Naive B cell (primary cell): ENCODE measurements at regions not wholly inside any gene's neighbourhood (a gene's known extent, or its start where the extent isn't known, plus 50 kb on each side); places are given as distances from the start of the nearest gene placed in this dataset.
"Not testable (repeated sequence)": the region's sequence is repeated elsewhere in the genome, so short reads cannot be mapped to it uniquely, and the experiment has no call there.

Experiments
- ATAC-seq, 2 donors: fragments of 150-1000 bp; cut with Tn5 transposase; 2 replicates each; pipeline ENCODE4 v1.10.0; 2021; ENCODE audit warnings: low read depth in 2 of 2, mild to moderate bottlenecking in 2 of 2, moderate library complexity in 2 of 2
- DNase-seq: peaks from one replicate; pipeline ENCODE4 v3.0.0; 2022
- H3K27ac Mint-ChIP-seq, 6 donors: one replicate each; pipeline ENCODE4 v1.8.0; 2020 to 2022; ENCODE audit warnings: mild to moderate bottlenecking in 6 of 6, mixed read lengths in 6 of 6, moderate library complexity in 5 of 6, inconsistent platforms in 2 of 6
- H3K27me3 Mint-ChIP-seq, 3 donors: one replicate each; pipeline ENCODE4 v1.8.0; 2021 to 2022; ENCODE audit warnings: mixed read lengths in 3 of 3, mild to moderate bottlenecking in 1 of 3
- H3K36me3 Mint-ChIP-seq, 2 donors: one replicate each; pipeline ENCODE4 v1.8.0; 2020 to 2022; ENCODE audit warnings: mixed read lengths in 2 of 2, inconsistent platforms in 1 of 2, mild to moderate bottlenecking in 1 of 2
- H3K4me1 Mint-ChIP-seq, 3 donors: one replicate each; pipeline ENCODE4 v1.8.0; 2020 to 2022; ENCODE audit warnings: mixed read lengths in 3 of 3, inconsistent platforms in 1 of 3, mild to moderate bottlenecking in 1 of 3, moderate library complexity in 1 of 3
- H3K4me3 Mint-ChIP-seq, 8 donors: one replicate each; pipeline ENCODE4 v1.8.0; 2020 to 2022; ENCODE audit warnings: mild to moderate bottlenecking in 8 of 8, mixed read lengths in 8 of 8, moderate library complexity in 8 of 8, inconsistent platforms in 2 of 8
- H3K9me3 Mint-ChIP-seq, 7 donors: one replicate each; pipeline ENCODE4 v1.8.0; 2020 to 2022; ENCODE audit warnings: mixed read lengths in 7 of 7, mild to moderate bottlenecking in 5 of 7, inconsistent platforms in 2 of 7, moderate library complexity in 1 of 7

DNA sequence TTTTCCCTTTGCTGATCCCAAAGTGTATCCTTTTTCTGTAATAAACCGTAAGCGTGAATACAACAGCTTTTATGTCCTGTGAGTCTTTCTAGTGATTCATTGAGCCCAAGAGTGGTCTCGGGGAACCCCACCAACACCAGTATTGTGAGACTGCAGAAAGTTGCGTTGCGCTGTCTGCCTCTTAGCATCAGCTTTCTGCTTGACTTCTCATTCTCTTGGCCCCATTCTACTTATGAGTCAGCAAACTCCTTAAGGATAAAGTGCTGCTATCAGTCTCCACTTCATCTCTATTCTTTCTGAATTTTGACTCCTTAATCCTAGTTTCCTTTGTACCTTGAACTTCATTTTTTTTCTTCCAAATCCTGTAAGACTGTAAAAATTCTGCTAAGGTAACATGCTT, 184.3 kb upstream of the MBL2 start:
- DNase-seq (no peak), ATAC-seq (no peak)
- Mint-ChIP-seq H3K4me3 (no peak overlapping the region), H3K9me3 (peaks cover 0 to under 1% (median 0%) of the 10 kb centered on the region in 7 donors), H3K36me3 (no peaks in the 10 kb centered on the region), H3K4me1 (no peaks in the 10 kb centered on the region), H3K27me3 (no peaks in the 10 kb centered on the region), H3K27ac (no peak overlapping the region)

DNA sequence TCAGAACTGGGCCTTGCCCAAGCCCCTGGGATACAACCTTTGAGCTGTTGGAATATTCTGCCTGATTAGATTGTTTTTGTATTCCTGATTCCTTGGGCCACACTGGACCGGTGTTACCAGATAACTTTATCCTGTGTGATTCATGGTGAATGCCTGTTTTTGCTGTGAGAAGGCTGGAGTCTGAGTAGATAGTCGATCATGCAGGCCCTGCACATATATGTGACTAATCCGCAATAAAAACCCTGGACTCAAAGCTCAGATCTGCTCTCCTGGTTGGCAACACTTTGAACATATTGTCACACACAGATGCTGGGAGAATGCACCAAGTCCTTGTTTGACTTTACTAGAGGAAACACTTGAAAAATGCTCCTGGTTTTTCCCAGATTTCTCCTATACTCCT, 183.9 kb upstream of the MBL2 start:
- Mint-ChIP-seq H3K9me3 (peaks cover 0 to 2% (median 0%) of the 10 kb centered on the region in 7 donors), H3K27me3 (no peaks in the 10 kb centered on the region), H3K36me3 (no peaks in the 10 kb centered on the region), H3K4me1 (no peaks in the 10 kb centered on the region), H3K4me3 (no peak overlapping the region), H3K27ac (no peak overlapping the region)
- ATAC-seq = no peak
- no peak for DNase-seq

DNA sequence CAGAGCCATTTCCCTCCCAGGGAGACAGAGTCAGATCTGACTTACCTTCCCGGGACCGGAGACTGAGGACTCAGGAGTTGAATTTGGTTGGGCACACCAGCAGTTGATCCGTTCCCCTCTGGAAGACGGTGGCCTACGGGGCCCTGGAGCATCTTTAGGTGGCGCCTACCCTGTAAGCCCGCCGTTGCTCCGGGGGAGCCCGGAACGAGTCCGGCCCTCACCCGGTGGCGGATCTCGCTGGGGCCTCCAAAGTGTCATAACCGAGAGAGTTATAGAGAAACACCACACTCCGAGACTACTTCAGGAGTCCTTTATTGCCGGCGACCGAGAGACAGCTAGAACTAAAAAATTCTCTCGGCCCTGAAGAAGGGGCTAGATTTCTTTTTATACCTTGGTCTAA, 182.8 kb upstream of the MBL2 start:
- Mint-ChIP-seq H3K27ac (no peak overlapping the region), H3K4me3 (no peak overlapping the region)
- no peak for ATAC-seq

DNA sequence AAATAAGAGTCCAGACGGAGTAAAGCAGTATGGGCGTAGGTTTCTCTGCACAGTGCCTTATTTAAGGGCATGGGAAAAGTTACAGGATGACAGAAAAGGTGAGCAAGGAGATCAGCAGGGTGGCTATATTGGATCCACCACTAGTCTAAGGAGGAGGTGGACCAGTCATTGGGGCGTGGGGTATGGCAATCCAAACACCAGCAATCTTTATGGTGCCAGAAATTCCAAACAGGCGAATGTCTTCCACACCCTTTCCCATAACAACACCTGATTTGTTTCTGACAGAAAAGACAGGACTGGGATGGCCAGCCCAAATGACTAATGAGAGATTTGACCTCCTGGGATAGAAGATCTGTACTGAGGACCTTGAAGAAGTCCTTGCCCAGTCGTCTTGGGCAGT, 181.8 kb upstream of the MBL2 start:
- H3K4me3 Mint-ChIP-seq = no peak overlapping the region
- no peak overlapping the region for H3K27ac Mint-ChIP-seq
- no peak for DNase-seq

More for the DNA sequence above, 182.8 kb upstream of the MBL2 start:
- Mint-ChIP-seq H3K9me3 (peaks cover 0 to 2% (median 0%) of the 10 kb centered on the region in 7 donors), H3K36me3 (no peaks in the 10 kb centered on the region), H3K4me1 (no peaks in the 10 kb centered on the region), H3K27me3 (no peaks in the 10 kb centered on the region)
- DNase-seq = no peak

DNA sequence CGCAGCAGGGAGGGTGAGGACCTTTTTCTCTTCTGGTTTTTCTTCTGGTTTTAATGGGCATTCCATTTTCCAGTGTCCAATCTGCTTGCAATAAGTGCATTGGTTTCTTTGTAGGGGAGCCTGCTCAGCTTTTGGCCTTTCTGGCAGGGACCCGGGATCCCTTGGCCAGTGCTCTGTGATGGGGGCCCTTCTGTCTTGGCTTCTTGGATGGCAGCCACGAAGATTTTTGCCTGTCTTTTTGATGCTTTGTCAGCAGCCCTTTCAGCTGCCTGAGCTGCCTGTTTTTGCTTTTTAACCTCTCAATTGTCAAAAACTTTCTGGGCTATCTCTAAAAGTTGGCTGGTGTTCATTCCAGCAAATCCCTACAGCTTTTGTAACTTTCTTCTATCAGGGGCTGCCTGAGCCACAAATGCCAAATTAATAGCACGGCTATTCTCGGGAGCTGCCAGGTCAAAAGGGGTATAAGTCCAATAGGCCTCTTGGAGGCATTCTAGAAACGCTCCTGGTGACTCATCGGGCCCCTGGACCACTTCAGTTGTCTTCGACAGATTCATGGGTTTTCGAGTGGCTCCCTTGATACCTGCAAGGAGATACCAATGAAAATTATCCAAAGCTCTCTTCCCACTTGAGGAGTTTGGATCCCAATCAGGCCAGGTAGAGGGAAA, 179.9 kb upstream of the MBL2 start:
- H3K36me3 Mint-ChIP-seq = no peaks in the 10 kb centered on the region
- no peaks in the 10 kb centered on the region for H3K4me1 Mint-ChIP-seq
- no peak for DNase-seq
- H3K9me3 Mint-ChIP-seq = peaks cover 0 to 2% (median 0%) of the 10 kb centered on the region in 7 donors
- no peaks in the 10 kb centered on the region for H3K27me3 Mint-ChIP-seq
- no peak for ATAC-seq
- H3K4me3 Mint-ChIP-seq = no peak overlapping the region
- H3K27ac Mint-ChIP-seq = no peak overlapping the region

More for the DNA sequence above, 181.8 kb upstream of the MBL2 start:
- H3K4me1 Mint-ChIP-seq = no peaks in the 10 kb centered on the region
- H3K9me3 Mint-ChIP-seq = peaks cover 0 to 2% (median 0%) of the 10 kb centered on the region in 7 donors
- ATAC-seq = no peak
- H3K36me3 Mint-ChIP-seq = no peaks in the 10 kb centered on the region
- H3K27me3 Mint-ChIP-seq = no peaks in the 10 kb centered on the region

DNA sequence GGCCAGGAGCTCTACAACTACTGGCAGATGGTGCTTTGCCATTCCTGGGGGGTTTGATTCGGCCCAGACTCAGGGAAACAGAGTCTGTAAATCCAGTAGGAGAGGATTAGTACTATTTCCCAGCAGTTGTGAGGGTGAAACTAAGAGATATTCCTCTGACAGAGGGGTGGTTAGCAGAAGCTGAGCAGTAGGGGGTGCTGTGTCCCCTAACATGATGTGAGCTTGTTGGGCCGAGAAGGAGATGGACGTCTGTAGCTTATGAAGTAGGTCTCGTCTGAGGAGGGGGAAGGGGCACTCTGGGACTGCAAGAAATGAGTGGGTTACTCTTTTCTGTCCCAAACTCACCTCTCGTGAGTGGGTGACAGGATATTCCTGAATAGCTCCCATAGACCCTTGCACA, 179.2 kb upstream of the MBL2 start:
- Mint-ChIP-seq H3K36me3 (no peaks in the 10 kb centered on the region), H3K27ac (peak overlapping the region in 1 of 6 donors; percentile 65), H3K9me3 (peaks cover 0 to 2% (median 0%) of the 10 kb centered on the region in 7 donors), H3K27me3 (no peaks in the 10 kb centered on the region), H3K4me3 (no peak overlapping the region), H3K4me1 (no peaks in the 10 kb centered on the region)
- DNase-seq = no peak
- ATAC-seq = no peak

DNA sequence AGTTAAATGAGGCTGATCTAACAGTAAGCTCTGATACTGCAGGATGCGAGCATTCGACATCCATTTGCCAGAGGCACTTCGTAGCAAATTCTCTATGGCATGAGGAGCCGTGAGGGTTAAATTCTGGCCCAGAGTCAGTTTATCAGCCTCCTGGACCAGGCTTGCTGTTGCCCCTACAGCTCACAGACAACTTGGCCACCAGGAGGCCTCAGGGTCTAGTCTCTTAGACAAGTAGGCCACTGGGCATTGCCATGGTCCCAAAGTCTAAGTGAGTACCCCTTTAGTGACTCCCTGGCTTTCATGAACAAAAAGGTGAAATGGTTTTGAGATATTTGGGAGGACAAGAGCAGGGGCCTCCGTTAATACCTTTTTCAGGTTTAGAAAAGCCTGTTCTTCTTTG, 178.0 kb upstream of the MBL2 start:
- no peak overlapping the region for H3K27ac Mint-ChIP-seq
- DNase-seq (no peak), ATAC-seq (no peak)
- peaks cover 0 to 2% (median 0%) of the 10 kb centered on the region in 7 donors for H3K9me3 Mint-ChIP-seq
- no peak overlapping the region for H3K4me3 Mint-ChIP-seq
- no peaks in the 10 kb centered on the region for H3K36me3 Mint-ChIP-seq
- no peaks in the 10 kb centered on the region for H3K27me3 Mint-ChIP-seq
- no peaks in the 10 kb centered on the region for H3K4me1 Mint-ChIP-seq

DNA sequence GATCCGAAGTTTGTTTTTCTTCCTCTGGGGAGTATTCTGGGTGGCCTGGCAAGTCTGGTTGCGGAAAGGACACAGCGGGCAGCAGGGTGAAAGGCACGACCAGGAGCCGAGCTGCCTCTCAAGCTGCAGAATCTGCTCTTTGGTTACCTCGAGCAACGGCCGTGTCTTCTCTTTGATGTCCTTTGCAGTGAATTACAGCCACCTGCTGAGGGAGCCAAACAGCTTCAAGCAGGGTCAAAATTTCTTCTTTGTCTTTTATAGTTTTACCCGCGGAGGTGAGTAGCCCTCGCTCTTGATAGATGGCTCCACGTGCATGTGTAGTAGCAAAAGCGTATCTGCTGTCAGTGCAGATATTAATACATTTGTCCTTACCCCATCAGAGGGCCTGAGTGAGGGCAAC, 177.3 kb upstream of the MBL2 start:
- ATAC-seq = no peak
- Mint-ChIP-seq H3K4me1 (no peaks in the 10 kb centered on the region), H3K27ac (no peak overlapping the region), H3K27me3 (no peaks in the 10 kb centered on the region), H3K9me3 (peaks cover 0 to 2% (median 0%) of the 10 kb centered on the region in 7 donors), H3K36me3 (no peaks in the 10 kb centered on the region), H3K4me3 (no peak overlapping the region)
- no peak for DNase-seq

DNA sequence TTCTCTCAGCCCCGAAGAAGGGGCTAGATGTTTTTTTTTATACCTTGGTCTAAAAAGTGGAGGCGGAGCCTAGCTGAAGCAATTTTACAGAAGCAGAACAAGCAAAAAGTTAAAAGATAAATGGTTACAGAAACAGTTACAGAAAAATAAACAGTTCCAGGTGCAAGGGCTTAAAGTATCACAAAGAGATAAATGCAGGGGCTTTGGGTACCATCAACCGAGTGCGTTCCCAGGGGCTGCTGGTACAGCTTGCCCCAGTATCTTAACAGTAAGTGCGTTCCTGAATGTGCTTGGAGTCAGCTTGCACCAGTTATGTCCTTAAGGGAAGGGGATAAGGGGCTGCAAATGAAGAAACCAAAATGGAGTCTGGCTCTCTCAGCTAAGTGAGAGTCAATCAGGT, 173.9 kb upstream of the MBL2 start:
- ATAC-seq (no peak), DNase-seq (no peak)
- no peaks in the 10 kb centered on the region for H3K27me3 Mint-ChIP-seq
- peaks cover 0 to 1% (median 0%) of the 10 kb centered on the region in 7 donors for H3K9me3 Mint-ChIP-seq
- H3K27ac Mint-ChIP-seq = no peak overlapping the region
- no peaks in the 10 kb centered on the region for H3K36me3 Mint-ChIP-seq
- H3K4me3 Mint-ChIP-seq = no peak overlapping the region
- no peaks in the 10 kb centered on the region for H3K4me1 Mint-ChIP-seq

DNA sequence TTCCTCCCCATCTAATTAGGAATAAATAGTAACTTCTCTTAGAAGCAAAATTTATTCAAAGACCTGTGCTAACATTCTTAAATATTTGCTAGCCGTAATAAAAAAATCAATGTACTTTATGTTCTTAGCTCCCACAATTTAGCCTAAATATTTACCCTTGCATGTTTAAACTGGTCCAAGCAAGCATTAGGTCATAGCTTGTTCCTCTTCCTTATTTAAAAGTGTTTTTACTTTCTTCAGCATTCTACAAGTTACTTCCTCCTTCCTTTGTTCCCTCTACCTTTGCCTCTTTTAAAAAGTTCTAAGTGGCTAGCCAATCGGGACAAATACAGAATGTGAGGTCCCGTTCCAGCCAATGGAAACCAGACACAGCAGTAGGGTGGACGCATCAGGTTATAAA, 172.9 kb upstream of the MBL2 start:
- H3K27me3 Mint-ChIP-seq, H3K4me3 Mint-ChIP-seq, H3K4me1 Mint-ChIP-seq, ATAC-seq, H3K27ac Mint-ChIP-seq, DNase-seq, H3K36me3 Mint-ChIP-seq, H3K9me3 Mint-ChIP-seq: not testable (repeated sequence)

DNA sequence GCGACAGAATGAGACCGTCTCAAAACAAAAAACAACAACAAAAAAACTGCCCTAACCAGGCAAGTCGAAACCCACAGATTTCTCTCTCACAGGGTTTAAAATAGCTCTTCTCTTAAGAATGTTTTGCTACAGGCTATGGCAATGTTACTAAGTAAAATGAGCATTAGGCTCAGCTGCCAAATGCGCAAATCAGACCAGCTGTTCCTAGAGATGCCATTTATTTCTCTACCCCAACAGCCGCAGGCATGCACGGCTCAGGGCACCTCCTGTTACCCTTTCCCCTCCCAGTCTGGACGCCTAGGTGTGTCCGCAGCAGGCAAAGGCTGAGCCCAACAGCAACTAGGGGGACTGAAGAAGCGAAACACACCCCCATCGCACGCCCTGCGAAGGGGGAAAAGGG, 168.3 kb upstream of the MBL2 start:
- Mint-ChIP-seq H3K27ac (no peak overlapping the region), H3K9me3 (peaks cover 0 to 4% (median 1%) of the 10 kb centered on the region in 7 donors)

DNA sequence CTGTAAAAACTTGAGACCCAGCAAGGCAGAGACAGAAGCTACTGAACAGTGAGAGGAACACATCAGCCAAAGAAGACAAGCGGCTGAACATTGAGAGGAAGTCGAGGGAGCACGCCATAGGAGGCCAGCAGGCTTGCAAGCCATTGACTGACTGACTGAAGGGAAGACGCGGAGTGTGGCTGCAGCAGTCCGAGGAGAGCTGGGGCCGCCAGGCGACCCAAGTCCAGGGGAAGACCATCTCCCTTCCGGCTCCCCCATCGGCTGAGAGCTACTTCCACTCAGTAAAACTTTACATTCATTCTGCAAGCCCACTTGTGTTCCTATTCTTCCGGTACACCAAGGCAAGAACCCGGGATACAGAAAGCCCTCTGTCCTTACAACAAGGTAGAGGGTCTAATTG, 167.3 kb upstream of the MBL2 start:
- no peak overlapping the region for H3K27ac Mint-ChIP-seq
- H3K4me1 Mint-ChIP-seq = no peaks in the 10 kb centered on the region
- no peaks in the 10 kb centered on the region for H3K27me3 Mint-ChIP-seq
- peaks cover 0 to 4% (median 1%) of the 10 kb centered on the region in 7 donors for H3K9me3 Mint-ChIP-seq
- H3K36me3 Mint-ChIP-seq = no peaks in the 10 kb centered on the region
- H3K4me3 Mint-ChIP-seq = no peak overlapping the region
- DNase-seq = no peak
- ATAC-seq = no peak

More for the DNA sequence above, 168.3 kb upstream of the MBL2 start:
- Mint-ChIP-seq H3K27me3 (no peaks in the 10 kb centered on the region), H3K4me1 (no peaks in the 10 kb centered on the region), H3K36me3 (no peaks in the 10 kb centered on the region), H3K4me3 (no peak overlapping the region)
- no peak for DNase-seq
- no peak for ATAC-seq

DNA sequence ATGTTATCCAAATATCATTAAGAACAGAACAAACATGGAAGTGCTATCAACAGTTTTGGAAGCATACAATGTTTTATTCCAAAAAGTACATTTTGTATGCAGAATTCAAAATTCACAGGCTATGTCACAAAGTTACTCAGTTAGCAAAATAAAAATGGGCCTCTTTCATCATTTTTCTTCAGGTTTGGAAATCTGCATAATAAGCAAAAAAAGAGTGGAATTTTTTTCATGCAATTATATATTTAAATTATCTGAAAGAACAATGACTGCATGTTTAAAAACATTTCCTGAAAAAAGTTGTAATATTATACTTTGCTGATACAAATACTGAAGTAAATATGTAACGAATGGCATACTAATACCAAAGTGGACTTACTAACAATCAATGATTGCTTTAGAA, 161.2 kb upstream of the MBL2 start:
- ATAC-seq (no peak), DNase-seq (no peak)
- no peak overlapping the region for H3K4me3 Mint-ChIP-seq
- H3K36me3 Mint-ChIP-seq = no peaks in the 10 kb centered on the region
- no peak overlapping the region for H3K27ac Mint-ChIP-seq
- H3K4me1 Mint-ChIP-seq = no peaks in the 10 kb centered on the region
- H3K9me3 Mint-ChIP-seq = peaks cover 0 to 4% (median 0%) of the 10 kb centered on the region in 7 donors
- H3K27me3 Mint-ChIP-seq = peaks cover 0 to 3% (median 0%) of the 10 kb centered on the region in 3 donors

DNA sequence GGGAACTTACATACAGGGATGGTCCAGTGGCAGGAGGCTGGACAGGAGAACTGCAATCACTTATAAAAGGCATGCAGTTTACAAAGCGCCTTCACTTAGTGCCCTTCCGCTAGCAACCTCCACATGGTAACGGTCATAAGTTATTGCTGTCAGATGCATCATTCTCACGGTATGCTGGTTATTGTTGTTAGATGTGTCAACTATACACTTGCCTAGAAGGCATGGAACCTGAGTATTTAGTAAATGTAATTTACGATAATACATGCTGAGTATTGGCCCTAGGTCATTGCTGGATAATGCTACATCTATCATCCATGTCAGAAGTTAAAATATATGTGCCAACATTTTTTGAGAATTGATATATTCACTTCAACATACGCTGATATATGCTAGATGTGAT, 155.1 kb upstream of the MBL2 start:
- ATAC-seq = no peak
- no peaks in the 10 kb centered on the region for H3K36me3 Mint-ChIP-seq
- no peaks in the 10 kb centered on the region for H3K9me3 Mint-ChIP-seq
- DNase-seq = no peak
- H3K4me1 Mint-ChIP-seq = no peaks in the 10 kb centered on the region
- H3K27me3 Mint-ChIP-seq = no peaks in the 10 kb centered on the region
- no peak overlapping the region for H3K27ac Mint-ChIP-seq
- no peak overlapping the region for H3K4me3 Mint-ChIP-seq

DNA sequence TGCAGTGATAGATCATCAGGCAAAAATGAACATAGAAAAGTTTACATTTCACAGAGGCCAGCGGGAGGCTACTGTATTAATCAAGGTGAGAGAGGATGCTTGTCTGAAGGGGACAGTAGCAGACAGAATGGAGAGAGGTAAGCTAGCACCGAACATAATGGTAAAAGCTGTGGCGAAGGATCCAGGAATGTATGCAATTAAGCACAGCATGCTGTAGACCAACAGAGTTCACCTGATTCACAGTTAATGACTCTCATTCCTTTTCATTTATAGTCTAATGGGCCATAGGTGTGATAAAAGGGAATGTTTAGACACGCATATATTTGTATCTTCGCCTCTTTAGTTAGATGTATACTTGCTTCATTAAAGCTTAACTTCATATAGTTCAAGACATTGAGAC, 150.9 kb upstream of the MBL2 start:
- Mint-ChIP-seq H3K36me3 (no peaks in the 10 kb centered on the region), H3K4me3 (no peak overlapping the region), H3K9me3 (peaks cover 0 to 2% (median 0%) of the 10 kb centered on the region in 7 donors), H3K27me3 (peaks cover 0 to 4% (median 0%) of the 10 kb centered on the region in 3 donors), H3K27ac (no peak overlapping the region), H3K4me1 (no peaks in the 10 kb centered on the region)
- DNase-seq (no peak), ATAC-seq (no peak)
